Stomach (tissue), 8 donors: ENCODE measurements at regions not wholly inside any gene's neighbourhood (a gene's known extent, or its start where the extent isn't known, plus 50 kb on each side); places are given as distances from the start of the nearest gene placed in this dataset.

Source experiments
- DNase-seq, 2 donors: peaks; one replicate each; pipeline versions ENCODE4 v3.0.0 to v3.0.0-alpha.2; 2013 to 2019
- H3K27ac ChIP-seq, 5 donors: fragments of 200-600 bp in 4 of 5; sonication (generic) in 4 of 5; one replicate each; pipeline ENCODE4 v1.5.1; 2013 to 2019; ENCODE audit warnings: mild to moderate bottlenecking in 1 of 5, moderate library complexity in 1 of 5
- H3K27me3 ChIP-seq, 3 donors: fragments of 200-600 bp; sonication (generic); one replicate each; pipeline ENCODE4 v1.5.1; 2017 to 2019; ENCODE audit warnings: mixed run types in 1 of 3
- H3K36me3 ChIP-seq, 4 donors: fragments of 200-600 bp; sonication (generic); 1 replicate in 3 of 4; 2 replicates in 1 of 4; pipeline ENCODE4 v1.5.1; 2016 to 2019
- H3K4me1 ChIP-seq, 4 donors: fragments of 200-600 bp; sonication (generic); one replicate each; pipeline ENCODE4 v1.5.1; 2016 to 2019
- H3K4me3 ChIP-seq, 4 donors: fragments of 200-600 bp; sonication (generic) in 3 of 4; one replicate each; pipeline ENCODE4 v1.5.1; 2016 to 2019; ENCODE audit warnings: mild to moderate bottlenecking in 1 of 4
- H3K9me3 ChIP-seq, 4 donors: fragments of 200-600 bp; sonication (generic); one replicate each; pipeline ENCODE4 v1.5.1; 2016 to 2019
- EP300 ChIP-seq: sonication (generic); formaldehyde crosslinking; IDR thresholded peaks from one replicate; pipeline ENCODE4 v1.6.1; 2017; ENCODE audit warnings: antibody characterized with exemption
- POLR2A ChIP-seq, 4 donors: fragments of 450-650 bp; IDR thresholded peaks; one replicate each; pipeline ENCODE4 v1.6.1; 2016; ENCODE audit warnings: antibody characterized with exemption in 4 of 4, control low read depth in 2 of 4, mild to moderate bottlenecking in 1 of 4, moderate library complexity in 1 of 4
- POLR2AphosphoS5 ChIP-seq, 3 donors: sonication (generic); formaldehyde crosslinking; IDR thresholded peaks; one replicate each; pipeline ENCODE4 v1.6.1; 2016; ENCODE audit warnings: antibody characterized with exemption in 3 of 3
- WGBS, 5 donors: extraction: QIAGEN DNeasy Blood & Tissue Kit in 3 of 5; methylation state at CpG; one replicate each; pipeline versions ENCODE4 v1.1.5 to v1.1.7; 2013 to 2018; 5-methylcytosine and 5-hydroxymethylcytosine counted together
- intact Hi-C: fragments of 100-400 bp; cut with DNase I; formaldehyde crosslinking; loops from one replicate; pipeline ENCODE4 v1.15.1; 2023; ENCODE audit warnings: low total_unique reads
- TF ChIP-seq, protein P1 (sequence below), 7 experiments: fragments of 450-650 bp in 4 of 7; fragments of 200-600 bp in 3 of 7; sonication (generic) in 3 of 7; IDR thresholded peaks; one replicate each; pipeline ENCODE4 v1.5.1; 2016 to 2019; ENCODE audit warnings: antibody characterized with exemption in 7 of 7, control low read depth in 2 of 7, mild to moderate bottlenecking in 1 of 7
- donor health status: healthy with polysubstance abuse.
- donor health status: Bipolar disorder and iron deficiency.
- donor health status: healthy.

DNA sequence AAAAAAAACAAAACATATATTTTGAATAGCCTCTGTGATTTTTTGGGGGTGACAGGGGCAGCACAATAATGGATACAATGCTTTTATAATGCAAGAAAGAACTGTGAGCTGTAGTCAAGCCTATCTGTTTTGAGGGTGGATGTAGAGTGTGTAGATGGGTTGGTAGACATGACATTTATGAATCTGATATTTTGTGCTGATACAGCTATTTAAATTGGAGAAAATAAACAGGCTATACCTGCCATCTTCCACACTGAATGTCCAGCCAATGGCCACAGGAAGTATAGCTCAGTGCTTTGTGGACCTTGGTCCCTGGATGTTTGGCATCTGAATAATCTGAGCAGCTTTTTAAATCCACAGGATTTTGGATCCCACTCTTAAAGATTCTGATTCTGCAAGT is 175.0 kb downstream of the NEDD1 start:
- no peak overlapping the region for H3K4me3 ChIP-seq
- no peak for DNase-seq
- no peaks in the 10 kb centered on the region for H3K27me3 ChIP-seq
- intact Hi-C loops, result no loop called here
- no peak for TF ChIP-seq EP300
- no peaks in the 10 kb centered on the region for H3K4me1 ChIP-seq
- H3K27ac ChIP-seq, result no peak overlapping the region
- no peaks in the 10 kb centered on the region for H3K9me3 ChIP-seq
- no peaks in the 10 kb centered on the region for H3K36me3 ChIP-seq

DNA sequence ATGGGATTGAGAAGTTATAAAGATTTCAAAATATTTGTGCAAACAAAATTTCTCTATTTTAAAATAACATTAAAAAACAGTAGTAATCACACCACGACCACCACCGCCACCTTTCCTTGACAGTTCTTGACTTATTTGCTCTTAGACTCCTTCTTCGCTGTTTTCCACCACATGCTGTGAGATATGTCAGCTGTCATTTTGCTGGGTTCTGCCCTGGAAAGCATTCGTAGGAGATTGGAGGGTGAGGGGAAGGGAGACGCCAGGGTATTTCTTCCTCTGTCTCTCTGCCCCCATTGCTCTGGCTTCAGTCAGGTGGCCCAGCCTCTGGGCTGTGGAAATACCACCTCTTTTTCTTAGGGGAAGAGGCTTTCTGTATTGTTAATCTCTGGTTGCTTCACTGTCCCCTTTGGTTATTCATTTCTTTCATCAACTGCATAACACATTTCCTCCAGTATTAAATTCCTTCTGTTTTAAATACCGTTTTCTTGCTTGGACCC is 186.2 kb downstream of the NEDD1 start:
- TF ChIP-seq, protein P1, sequence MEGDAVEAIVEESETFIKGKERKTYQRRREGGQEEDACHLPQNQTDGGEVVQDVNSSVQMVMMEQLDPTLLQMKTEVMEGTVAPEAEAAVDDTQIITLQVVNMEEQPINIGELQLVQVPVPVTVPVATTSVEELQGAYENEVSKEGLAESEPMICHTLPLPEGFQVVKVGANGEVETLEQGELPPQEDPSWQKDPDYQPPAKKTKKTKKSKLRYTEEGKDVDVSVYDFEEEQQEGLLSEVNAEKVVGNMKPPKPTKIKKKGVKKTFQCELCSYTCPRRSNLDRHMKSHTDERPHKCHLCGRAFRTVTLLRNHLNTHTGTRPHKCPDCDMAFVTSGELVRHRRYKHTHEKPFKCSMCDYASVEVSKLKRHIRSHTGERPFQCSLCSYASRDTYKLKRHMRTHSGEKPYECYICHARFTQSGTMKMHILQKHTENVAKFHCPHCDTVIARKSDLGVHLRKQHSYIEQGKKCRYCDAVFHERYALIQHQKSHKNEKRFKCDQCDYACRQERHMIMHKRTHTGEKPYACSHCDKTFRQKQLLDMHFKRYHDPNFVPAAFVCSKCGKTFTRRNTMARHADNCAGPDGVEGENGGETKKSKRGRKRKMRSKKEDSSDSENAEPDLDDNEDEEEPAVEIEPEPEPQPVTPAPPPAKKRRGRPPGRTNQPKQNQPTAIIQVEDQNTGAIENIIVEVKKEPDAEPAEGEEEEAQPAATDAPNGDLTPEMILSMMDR (IDR thresholded peaks at IDR 0.05), result no peak
- TF ChIP-seq POLR2AphosphoS5 (IDR thresholded peaks at IDR 0.05), result no peak
- no peak for TF ChIP-seq EP300
- TF ChIP-seq POLR2A (IDR thresholded peaks at IDR 0.05), result no peak
- Histone ChIP-seq H3K4me3 (no peak overlapping the region), H3K27ac (no peak overlapping the region), H3K36me3 (no peaks in the 10 kb centered on the region), H3K9me3 (no peaks in the 10 kb centered on the region), H3K27me3 (no peaks in the 10 kb centered on the region), H3K4me1 (no peaks in the 10 kb centered on the region)
- 54 to 58% (median 57%) methylated on average over 6 of the region's 6 CpGs for WGBS, 5 donors
- no peak for DNase-seq
- intact Hi-C loops, result no loop called here

DNA sequence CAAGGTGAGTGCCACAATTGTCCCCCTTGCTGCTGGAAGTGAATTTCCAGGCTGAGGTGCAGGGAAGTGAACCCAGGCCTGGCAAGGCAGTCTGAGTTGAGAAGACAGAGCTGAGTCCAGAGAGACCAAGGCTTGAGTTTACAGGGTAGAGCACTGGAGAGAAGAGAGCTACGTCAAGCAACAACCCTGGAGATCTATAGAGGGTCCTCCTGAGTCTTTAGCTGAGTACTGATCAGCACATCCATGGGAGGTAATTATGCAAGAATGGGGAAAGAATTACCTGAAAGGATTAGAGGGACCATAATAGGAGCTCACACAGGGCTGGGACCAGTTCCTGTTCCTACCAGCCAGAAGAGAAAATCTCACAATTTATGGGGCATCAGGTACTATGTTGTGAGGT is 190.7 kb downstream of the NEDD1 start:
- Histone ChIP-seq H3K9me3 (peaks cover 0 to 6% (median 0%) of the 10 kb centered on the region in 4 donors), H3K4me1 (no peaks in the 10 kb centered on the region), H3K27ac (no peak overlapping the region), H3K27me3 (no peaks in the 10 kb centered on the region), H3K36me3 (no peaks in the 10 kb centered on the region), H3K4me3 (no peak overlapping the region)
- intact Hi-C loops, result no loop called here
- TF ChIP-seq POLR2AphosphoS5 (IDR thresholded peaks at IDR 0.05), result no peak
- TF ChIP-seq EP300, result no peak
- TF ChIP-seq POLR2A (IDR thresholded peaks at IDR 0.05), result no peak
- TF ChIP-seq, protein P1 (IDR thresholded peaks at IDR 0.05), result no peak
- no peak for DNase-seq
- WGBS, 5 donors, result 53 to 81% (median 77%) methylated on average over 1 of the region's 1 CpG

DNA sequence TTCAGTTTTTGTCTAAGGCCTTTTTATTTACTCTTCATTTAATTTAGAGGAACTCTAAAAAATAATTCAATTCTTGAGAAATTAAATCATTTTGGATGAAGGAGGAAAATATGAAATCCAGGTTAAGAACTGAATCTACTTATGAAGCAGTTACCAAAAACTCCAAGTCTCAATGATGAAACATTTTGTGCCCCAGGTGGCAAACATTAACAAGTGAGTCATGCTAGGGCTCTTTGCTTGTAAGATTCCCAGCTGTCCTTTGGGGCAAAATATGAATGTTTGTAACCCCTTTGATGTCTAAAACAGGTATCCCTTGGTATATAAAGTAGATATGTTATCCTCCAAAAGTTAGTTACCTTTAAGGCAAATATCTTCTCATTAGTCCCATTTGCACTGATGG is 202.4 kb downstream of the NEDD1 start:
- Histone ChIP-seq H3K36me3 (no peaks in the 10 kb centered on the region), H3K4me1 (no peaks in the 10 kb centered on the region), H3K27ac (no peak overlapping the region), H3K27me3 (no peaks in the 10 kb centered on the region), H3K4me3 (no peak overlapping the region), H3K9me3 (peaks cover 0 to 7% (median 0%) of the 10 kb centered on the region in 4 donors)
- no peak for DNase-seq
- no peak for TF ChIP-seq POLR2AphosphoS5 (IDR thresholded peaks at IDR 0.05)
- TF ChIP-seq, protein P1 (IDR thresholded peaks at IDR 0.05), result no peak
- no peak for TF ChIP-seq POLR2A (IDR thresholded peaks at IDR 0.05)
- TF ChIP-seq EP300, result no peak
- intact Hi-C loops, result no loop called here

DNA sequence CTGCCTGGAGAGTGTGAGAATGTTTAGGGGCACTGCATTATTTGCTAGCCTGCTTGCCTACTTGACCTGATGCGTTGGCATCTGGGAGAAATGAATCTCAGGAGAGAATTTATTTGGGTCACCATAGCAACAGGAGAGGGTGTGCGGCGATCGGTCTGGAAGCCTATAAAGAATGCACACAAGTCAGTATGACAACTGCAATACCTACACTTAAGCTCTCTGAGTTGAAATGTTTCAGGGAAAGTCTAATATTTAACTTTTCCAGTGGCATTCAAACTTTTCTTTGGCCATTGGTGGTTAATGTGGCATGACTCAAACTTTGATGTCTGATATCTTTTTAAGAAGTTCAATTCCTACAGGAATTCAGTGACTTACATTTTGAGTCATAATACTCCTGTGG is 205.1 kb downstream of the NEDD1 start:
- Histone ChIP-seq H3K36me3 (no peaks in the 10 kb centered on the region), H3K27me3 (no peaks in the 10 kb centered on the region), H3K4me1 (no peaks in the 10 kb centered on the region), H3K9me3 (no peaks in the 10 kb centered on the region), H3K27ac (no peak overlapping the region), H3K4me3 (no peak overlapping the region)
- 48 to 62% (median 59%) methylated on average over 4 of the region's 4 CpGs for WGBS, 5 donors
- intact Hi-C loops, result no loop called here
- TF ChIP-seq POLR2AphosphoS5 (IDR thresholded peaks at IDR 0.05) (no peak), POLR2A (IDR thresholded peaks at IDR 0.05) (no peak), EP300 (no peak)
- TF ChIP-seq, protein P1 (IDR thresholded peaks at IDR 0.05), result no peak
- DNase-seq, result no peak
